ENCODE measurements at regions not wholly inside any gene's neighbourhood (a gene's known extent, or its start where the extent isn't known, plus 50 kb on each side); places are given as distances from the start of the nearest gene placed in this dataset.

DNA sequence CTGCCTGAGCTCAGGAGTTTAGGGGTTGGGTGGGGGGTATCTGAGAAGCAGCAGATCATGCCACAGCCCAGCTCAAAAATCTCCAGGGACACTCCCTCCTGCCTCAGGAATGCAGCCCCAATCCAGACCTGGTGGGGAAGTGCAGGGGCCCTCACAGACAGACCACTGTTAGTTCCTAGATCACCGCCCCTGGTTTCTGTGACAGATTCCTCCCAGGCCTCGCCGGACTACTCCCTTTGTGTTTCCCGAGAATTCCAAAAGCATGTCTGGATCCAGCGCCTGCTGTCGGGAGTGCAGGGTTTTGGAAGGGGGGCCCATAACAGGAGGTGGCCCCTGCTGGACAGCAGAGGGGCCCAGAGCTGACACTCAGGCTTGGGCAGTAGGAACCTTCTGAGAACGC, 74.5 kb downstream of the CTSL start:
- TF ChIP-seq, protein P1, sequence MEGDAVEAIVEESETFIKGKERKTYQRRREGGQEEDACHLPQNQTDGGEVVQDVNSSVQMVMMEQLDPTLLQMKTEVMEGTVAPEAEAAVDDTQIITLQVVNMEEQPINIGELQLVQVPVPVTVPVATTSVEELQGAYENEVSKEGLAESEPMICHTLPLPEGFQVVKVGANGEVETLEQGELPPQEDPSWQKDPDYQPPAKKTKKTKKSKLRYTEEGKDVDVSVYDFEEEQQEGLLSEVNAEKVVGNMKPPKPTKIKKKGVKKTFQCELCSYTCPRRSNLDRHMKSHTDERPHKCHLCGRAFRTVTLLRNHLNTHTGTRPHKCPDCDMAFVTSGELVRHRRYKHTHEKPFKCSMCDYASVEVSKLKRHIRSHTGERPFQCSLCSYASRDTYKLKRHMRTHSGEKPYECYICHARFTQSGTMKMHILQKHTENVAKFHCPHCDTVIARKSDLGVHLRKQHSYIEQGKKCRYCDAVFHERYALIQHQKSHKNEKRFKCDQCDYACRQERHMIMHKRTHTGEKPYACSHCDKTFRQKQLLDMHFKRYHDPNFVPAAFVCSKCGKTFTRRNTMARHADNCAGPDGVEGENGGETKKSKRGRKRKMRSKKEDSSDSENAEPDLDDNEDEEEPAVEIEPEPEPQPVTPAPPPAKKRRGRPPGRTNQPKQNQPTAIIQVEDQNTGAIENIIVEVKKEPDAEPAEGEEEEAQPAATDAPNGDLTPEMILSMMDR (IDR thresholded peaks at IDR 0.05): no peak
- TF ChIP-seq POLR2A (IDR thresholded peaks at IDR 0.05): no peak

Measured in lower leg skin (tissue), 3 donors.